Suprapubic skin (tissue), 4 donors: ENCODE measurements at regions not wholly inside any gene's neighbourhood (a gene's known extent, or its start where the extent isn't known, plus 50 kb on each side); places are given as distances from the start of the nearest gene placed in this dataset.

ENCODE experiments used
- POLR2A ChIP-seq, 2 donors: fragments of 450-650 bp; IDR thresholded peaks; one replicate each; pipeline ENCODE4 v1.6.1; 2017; ENCODE audit warnings: antibody characterized with exemption in 2 of 2, mild to moderate bottlenecking in 2 of 2, moderate library complexity in 2 of 2
- POLR2AphosphoS5 ChIP-seq, 3 donors: sonication (generic); formaldehyde crosslinking; IDR thresholded peaks; one replicate each; pipeline ENCODE4 v1.6.1; 2017; ENCODE audit warnings: antibody characterized with exemption in 3 of 3
- TF ChIP-seq, protein P1 (sequence below), 2 donors: fragments of 200-600 bp in 1 of 2; fragments of 450-650 bp in 1 of 2; sonication (generic) in 1 of 2; IDR thresholded peaks; one replicate each; pipeline ENCODE4 v1.5.1; 2016 to 2019; ENCODE audit warnings: antibody characterized with exemption in 2 of 2, mild to moderate bottlenecking in 1 of 2, moderate library complexity in 1 of 2

DNA sequence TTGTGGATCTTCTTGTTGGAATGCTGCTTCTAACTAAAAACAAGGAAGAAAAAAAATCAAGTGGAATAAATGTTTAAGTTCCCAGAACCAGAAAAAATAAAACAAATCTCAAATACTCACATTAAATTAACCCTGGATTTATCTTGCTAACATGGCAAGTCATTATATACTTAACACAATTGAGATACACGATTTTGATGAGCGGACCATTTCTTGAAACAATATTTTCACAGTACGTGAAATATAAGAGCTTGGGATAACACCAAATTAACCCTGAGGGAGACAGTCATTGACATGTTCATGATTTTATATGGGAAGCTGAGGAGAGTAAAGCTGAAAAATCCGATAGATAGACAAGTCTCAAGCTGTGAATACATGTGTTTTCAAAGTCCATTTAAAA lies 128.6 kb downstream of the PTCSC3 start:
- TF ChIP-seq, protein P1, sequence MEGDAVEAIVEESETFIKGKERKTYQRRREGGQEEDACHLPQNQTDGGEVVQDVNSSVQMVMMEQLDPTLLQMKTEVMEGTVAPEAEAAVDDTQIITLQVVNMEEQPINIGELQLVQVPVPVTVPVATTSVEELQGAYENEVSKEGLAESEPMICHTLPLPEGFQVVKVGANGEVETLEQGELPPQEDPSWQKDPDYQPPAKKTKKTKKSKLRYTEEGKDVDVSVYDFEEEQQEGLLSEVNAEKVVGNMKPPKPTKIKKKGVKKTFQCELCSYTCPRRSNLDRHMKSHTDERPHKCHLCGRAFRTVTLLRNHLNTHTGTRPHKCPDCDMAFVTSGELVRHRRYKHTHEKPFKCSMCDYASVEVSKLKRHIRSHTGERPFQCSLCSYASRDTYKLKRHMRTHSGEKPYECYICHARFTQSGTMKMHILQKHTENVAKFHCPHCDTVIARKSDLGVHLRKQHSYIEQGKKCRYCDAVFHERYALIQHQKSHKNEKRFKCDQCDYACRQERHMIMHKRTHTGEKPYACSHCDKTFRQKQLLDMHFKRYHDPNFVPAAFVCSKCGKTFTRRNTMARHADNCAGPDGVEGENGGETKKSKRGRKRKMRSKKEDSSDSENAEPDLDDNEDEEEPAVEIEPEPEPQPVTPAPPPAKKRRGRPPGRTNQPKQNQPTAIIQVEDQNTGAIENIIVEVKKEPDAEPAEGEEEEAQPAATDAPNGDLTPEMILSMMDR (IDR thresholded peaks at IDR 0.05) = no peak
- TF ChIP-seq POLR2AphosphoS5 (IDR thresholded peaks at IDR 0.05) (no peak), POLR2A (IDR thresholded peaks at IDR 0.05) (no peak)
